Activated T-helper 1 cell treated with anti-CD3 and anti-CD28 coated beads, Interleukin-12 subunit alpha, Interleukin-12 subunit beta, Interleukin-2, Interleukin-4 antibody, amounts not matched to agents 30 ng/mL and 10 ng/mL and 1 ng/mL, durations not matched to agents 14 hours and 24 hours and 36 hours (primary cell): ENCODE measurements at regions not wholly inside any gene's neighbourhood (a gene's known extent, or its start where the extent isn't known, plus 50 kb on each side); places are given as distances from the start of the nearest gene placed in this dataset.
"Not testable (repeated sequence)": the region's sequence is repeated elsewhere in the genome, so short reads cannot be mapped to it uniquely, and the experiment has no call there.

Source experiments
- DNase-seq: peaks from one replicate; pipeline ENCODE4 v3.0.0; 2021; ENCODE audit warnings: low spot score
- H3K27ac Mint-ChIP-seq: one replicate; pipeline ENCODE4 v1.8.0; 2021; ENCODE audit warnings: mild to moderate bottlenecking, mixed read lengths
- H3K27me3 Mint-ChIP-seq: one replicate; pipeline ENCODE4 v1.8.0; 2022; ENCODE audit warnings: mild to moderate bottlenecking, moderate library complexity, mixed read lengths; ENCODE audit not compliant: insufficient read depth
- H3K36me3 Mint-ChIP-seq: one replicate; pipeline ENCODE4 v1.8.0; 2021; ENCODE audit warnings: low read depth, mixed read lengths
- H3K4me1 Mint-ChIP-seq: one replicate; pipeline ENCODE4 v1.8.0; 2021; ENCODE audit warnings: low read depth, mixed read lengths
- H3K4me3 Mint-ChIP-seq: one replicate; pipeline ENCODE4 v1.8.0; 2021; ENCODE audit warnings: mild to moderate bottlenecking, moderate library complexity, mixed read lengths
- H3K9me3 Mint-ChIP-seq: one replicate; pipeline ENCODE4 v1.8.0; 2021; ENCODE audit warnings: mixed read lengths
- intact Hi-C: fragments of 100-400 bp; cut with micrococcal nuclease; formaldehyde crosslinking; loops from one replicate; pipeline ENCODE4 v1.15.1; 2024

GRCh38 chr2:47699533-47700215 lies 83.3 kb upstream of the MSH6 start:
- Mint-ChIP-seq H3K27ac (no peak overlapping the region), H3K27me3 (peaks cover 3% of the 10 kb centered on the region), H3K9me3 (no peaks in the 10 kb centered on the region), H3K4me1 (no peaks in the 10 kb centered on the region), H3K36me3 (no peaks in the 10 kb centered on the region), H3K4me3 (no peak overlapping the region)
- intact Hi-C loops, result no loop called here
- no peak for DNase-seq

- H3K27me3 Mint-ChIP-seq, H3K36me3 Mint-ChIP-seq, H3K4me1 Mint-ChIP-seq, DNase-seq, intact Hi-C loops, H3K9me3 Mint-ChIP-seq, H3K27ac Mint-ChIP-seq, H3K4me3 Mint-ChIP-seq: not testable (repeated sequence)
Measured at GRCh38 chr2:47698436-47698972, 84.4 kb upstream of the MSH6 start.

- H3K9me3 Mint-ChIP-seq, H3K4me3 Mint-ChIP-seq, H3K4me1 Mint-ChIP-seq, H3K36me3 Mint-ChIP-seq, H3K27me3 Mint-ChIP-seq, DNase-seq, H3K27ac Mint-ChIP-seq, intact Hi-C loops: not testable (repeated sequence)
Measured at GRCh38 chr2:47697681-47698435, 85.1 kb upstream of the MSH6 start.

- Mint-ChIP-seq H3K27ac (no peak overlapping the region), H3K36me3 (no peaks in the 10 kb centered on the region), H3K4me1 (no peaks in the 10 kb centered on the region), H3K9me3 (no peaks in the 10 kb centered on the region), H3K27me3 (peaks cover 3% of the 10 kb centered on the region), H3K4me3 (no peak overlapping the region)
- intact Hi-C loops, result no loop called here
- no peak for DNase-seq
Measured at GRCh38 chr2:47697000-47697601, 85.8 kb upstream of the MSH6 start.

- no peak for DNase-seq
- H3K36me3 Mint-ChIP-seq, result no peaks in the 10 kb centered on the region
- H3K4me1 Mint-ChIP-seq, result no peaks in the 10 kb centered on the region
- no peak overlapping the region for H3K4me3 Mint-ChIP-seq
- H3K9me3 Mint-ChIP-seq, result no peaks in the 10 kb centered on the region
- no peak overlapping the region for H3K27ac Mint-ChIP-seq
- peaks cover 3% of the 10 kb centered on the region for H3K27me3 Mint-ChIP-seq
- intact Hi-C loops, result no loop called here
Measured at GRCh38 chr2:47696478-47696831, 86.5 kb upstream of the MSH6 start.

GRCh38 chr2:47695800-47696477 lies 87.0 kb upstream of the MSH6 start:
- DNase-seq, result no peak
- Mint-ChIP-seq H3K36me3 (no peaks in the 10 kb centered on the region), H3K9me3 (no peaks in the 10 kb centered on the region), H3K4me1 (no peaks in the 10 kb centered on the region), H3K27ac (no peak overlapping the region), H3K27me3 (peaks cover 3% of the 10 kb centered on the region), H3K4me3 (no peak overlapping the region)
- intact Hi-C loops, result no loop called here

GRCh38 chr2:47694451-47694850 lies 88.5 kb upstream of the MSH6 start:
- DNase-seq, H3K4me3 Mint-ChIP-seq, H3K4me1 Mint-ChIP-seq, H3K9me3 Mint-ChIP-seq, intact Hi-C loops, H3K27me3 Mint-ChIP-seq, H3K36me3 Mint-ChIP-seq, H3K27ac Mint-ChIP-seq: not testable (repeated sequence)

- H3K27me3 Mint-ChIP-seq, H3K9me3 Mint-ChIP-seq, H3K36me3 Mint-ChIP-seq, DNase-seq, H3K4me3 Mint-ChIP-seq, H3K4me1 Mint-ChIP-seq, intact Hi-C loops, H3K27ac Mint-ChIP-seq: not testable (repeated sequence)
Measured at GRCh38 chr2:47690706-47691325, 92.1 kb upstream of the MSH6 start.

- Mint-ChIP-seq H3K27ac (no peak overlapping the region), H3K36me3 (no peaks in the 10 kb centered on the region), H3K4me3 (no peak overlapping the region), H3K9me3 (no peaks in the 10 kb centered on the region), H3K27me3 (peaks cover 3% of the 10 kb centered on the region), H3K4me1 (peaks cover 5% of the 10 kb centered on the region)
- intact Hi-C loops, result no loop called here
- no peak for DNase-seq
Measured at GRCh38 chr2:47690132-47690531, 92.8 kb upstream of the MSH6 start.

- H3K9me3 Mint-ChIP-seq, H3K4me3 Mint-ChIP-seq, H3K27ac Mint-ChIP-seq, H3K27me3 Mint-ChIP-seq, intact Hi-C loops, DNase-seq, H3K4me1 Mint-ChIP-seq, H3K36me3 Mint-ChIP-seq: not testable (repeated sequence)
Measured at GRCh38 chr2:47689118-47689517, 93.8 kb upstream of the MSH6 start.

- no peak overlapping the region for H3K4me3 Mint-ChIP-seq
- H3K27ac Mint-ChIP-seq, result no peak overlapping the region
- H3K27me3 Mint-ChIP-seq, result peaks cover 3% of the 10 kb centered on the region
- intact Hi-C loops, result no loop called here
- no peaks in the 10 kb centered on the region for H3K9me3 Mint-ChIP-seq
- H3K4me1 Mint-ChIP-seq, result peaks cover 5% of the 10 kb centered on the region
- H3K36me3 Mint-ChIP-seq, result no peaks in the 10 kb centered on the region
- DNase-seq, result no peak
Measured at GRCh38 chr2:47688561-47688960, 94.4 kb upstream of the MSH6 start.

- Mint-ChIP-seq H3K36me3 (no peaks in the 10 kb centered on the region), H3K27ac (no peak overlapping the region), H3K4me3 (no peak overlapping the region), H3K27me3 (peaks cover 3% of the 10 kb centered on the region), H3K4me1 (peaks cover 5% of the 10 kb centered on the region), H3K9me3 (no peaks in the 10 kb centered on the region)
- no peak for DNase-seq
- intact Hi-C loops, result no loop called here
Measured at GRCh38 chr2:47687856-47688255, 95.1 kb upstream of the MSH6 start.
